Hepatocyte (in vitro differentiated cells): ENCODE measurements at regions not wholly inside any gene's neighbourhood (a gene's known extent, or its start where the extent isn't known, plus 50 kb on each side); places are given as distances from the start of the nearest gene placed in this dataset.

Experiments used
- EZH2 ChIP-seq: fragments of 200-600 bp; sonication (generic); IDR thresholded peaks from 2 replicates; pipeline ENCODE4 v1.6.1; 2016; ENCODE audit warnings: antibody characterized with exemption, mild to moderate bottlenecking, borderline replicate concordance
- EZH2phosphoT487 ChIP-seq: fragments of 200-600 bp; sonication (generic); IDR thresholded peaks from one replicate; pipeline ENCODE4 v1.6.1; 2018; ENCODE audit warnings: antibody characterized with exemption, mild to moderate bottlenecking, low read depth, moderate library complexity; ENCODE audit not compliant: unreplicated experiment, severe bottlenecking
- TF ChIP-seq, protein P1 (sequence below): fragments of 200-600 bp; sonication (generic); IDR thresholded peaks from 2 replicates; pipeline ENCODE4 v1.5.1; 2016; ENCODE audit warnings: antibody characterized with exemption, mild to moderate bottlenecking; ENCODE audit not compliant: poor library complexity

DNA sequence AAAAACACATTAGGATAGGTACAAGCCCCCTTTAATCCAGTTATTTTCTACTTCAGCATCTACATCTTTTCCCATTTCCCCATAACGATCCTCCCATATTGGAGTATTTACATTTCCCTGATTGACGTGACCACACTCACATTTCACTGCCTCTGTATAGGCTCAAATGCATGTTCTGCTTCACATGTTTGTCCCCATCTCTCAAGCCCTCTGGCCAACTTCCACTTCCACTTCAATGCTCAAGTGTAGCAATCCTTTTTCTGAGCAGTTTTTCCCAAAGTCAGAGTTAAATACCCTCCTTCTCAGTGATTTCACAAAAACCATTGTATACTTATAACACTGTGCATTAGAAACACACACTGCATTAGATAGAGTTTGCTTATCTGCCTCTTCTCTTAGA is 61.8 kb upstream of the TTLL7 start:
- TF ChIP-seq, protein P1, sequence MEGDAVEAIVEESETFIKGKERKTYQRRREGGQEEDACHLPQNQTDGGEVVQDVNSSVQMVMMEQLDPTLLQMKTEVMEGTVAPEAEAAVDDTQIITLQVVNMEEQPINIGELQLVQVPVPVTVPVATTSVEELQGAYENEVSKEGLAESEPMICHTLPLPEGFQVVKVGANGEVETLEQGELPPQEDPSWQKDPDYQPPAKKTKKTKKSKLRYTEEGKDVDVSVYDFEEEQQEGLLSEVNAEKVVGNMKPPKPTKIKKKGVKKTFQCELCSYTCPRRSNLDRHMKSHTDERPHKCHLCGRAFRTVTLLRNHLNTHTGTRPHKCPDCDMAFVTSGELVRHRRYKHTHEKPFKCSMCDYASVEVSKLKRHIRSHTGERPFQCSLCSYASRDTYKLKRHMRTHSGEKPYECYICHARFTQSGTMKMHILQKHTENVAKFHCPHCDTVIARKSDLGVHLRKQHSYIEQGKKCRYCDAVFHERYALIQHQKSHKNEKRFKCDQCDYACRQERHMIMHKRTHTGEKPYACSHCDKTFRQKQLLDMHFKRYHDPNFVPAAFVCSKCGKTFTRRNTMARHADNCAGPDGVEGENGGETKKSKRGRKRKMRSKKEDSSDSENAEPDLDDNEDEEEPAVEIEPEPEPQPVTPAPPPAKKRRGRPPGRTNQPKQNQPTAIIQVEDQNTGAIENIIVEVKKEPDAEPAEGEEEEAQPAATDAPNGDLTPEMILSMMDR, result no peak
- TF ChIP-seq EZH2, result no peak
- TF ChIP-seq EZH2phosphoT487, result no peak
